ENCODE measurements at regions not wholly inside any gene's neighbourhood (a gene's known extent, or its start where the extent isn't known, plus 50 kb on each side); places are given as distances from the start of the nearest gene placed in this dataset.

DNA sequence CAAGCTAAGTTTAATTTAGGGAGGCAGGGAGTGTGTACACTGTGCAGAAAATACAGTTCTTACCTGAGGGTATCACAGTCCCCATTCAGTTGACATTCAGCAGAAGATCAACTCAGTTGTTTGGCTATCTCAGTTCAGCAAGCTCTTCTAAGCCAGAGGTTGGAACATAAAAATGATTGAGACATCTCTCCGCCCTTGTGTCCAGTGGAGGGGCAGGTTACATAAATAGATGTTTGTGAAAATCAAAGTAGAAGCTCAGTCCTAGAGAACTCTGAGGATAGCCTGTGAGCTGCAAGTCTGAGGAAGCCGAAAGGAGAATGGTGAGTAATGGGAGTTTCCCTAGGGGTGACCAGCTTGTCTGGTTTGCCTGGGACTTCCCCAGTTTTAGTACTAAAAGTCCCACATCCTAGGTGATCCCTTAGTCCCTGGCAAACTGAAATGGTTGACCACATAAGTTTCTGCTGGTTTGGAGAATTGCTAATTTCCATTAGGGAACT lies 251.4 kb upstream of the ATP2B1 start:
- TF ChIP-seq, protein P1, sequence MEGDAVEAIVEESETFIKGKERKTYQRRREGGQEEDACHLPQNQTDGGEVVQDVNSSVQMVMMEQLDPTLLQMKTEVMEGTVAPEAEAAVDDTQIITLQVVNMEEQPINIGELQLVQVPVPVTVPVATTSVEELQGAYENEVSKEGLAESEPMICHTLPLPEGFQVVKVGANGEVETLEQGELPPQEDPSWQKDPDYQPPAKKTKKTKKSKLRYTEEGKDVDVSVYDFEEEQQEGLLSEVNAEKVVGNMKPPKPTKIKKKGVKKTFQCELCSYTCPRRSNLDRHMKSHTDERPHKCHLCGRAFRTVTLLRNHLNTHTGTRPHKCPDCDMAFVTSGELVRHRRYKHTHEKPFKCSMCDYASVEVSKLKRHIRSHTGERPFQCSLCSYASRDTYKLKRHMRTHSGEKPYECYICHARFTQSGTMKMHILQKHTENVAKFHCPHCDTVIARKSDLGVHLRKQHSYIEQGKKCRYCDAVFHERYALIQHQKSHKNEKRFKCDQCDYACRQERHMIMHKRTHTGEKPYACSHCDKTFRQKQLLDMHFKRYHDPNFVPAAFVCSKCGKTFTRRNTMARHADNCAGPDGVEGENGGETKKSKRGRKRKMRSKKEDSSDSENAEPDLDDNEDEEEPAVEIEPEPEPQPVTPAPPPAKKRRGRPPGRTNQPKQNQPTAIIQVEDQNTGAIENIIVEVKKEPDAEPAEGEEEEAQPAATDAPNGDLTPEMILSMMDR (IDR thresholded peaks at IDR 0.05; ENCODE audit: low read depth, low read length, missing input control): no peak
- TF ChIP-seq HNF4A (conservative IDR thresholded peaks at IDR 0.05) (no peak), SP1 (IDR thresholded peaks at IDR 0.05) (no peak), NR2F2 (IDR thresholded peaks at IDR 0.05) (no peak), EGR1 (IDR thresholded peaks at IDR 0.05; ENCODE audit: low read depth in 2 of 2) (no peak), RXRA (IDR thresholded peaks at IDR 0.05) (no peak), JUND (IDR thresholded peaks at IDR 0.05) (no peak), TAF1 (conservative IDR thresholded peaks at IDR 0.05) (no peak), RAD21 (IDR thresholded peaks at IDR 0.05) (no peak)
- TF ChIP-seq, protein P2, sequence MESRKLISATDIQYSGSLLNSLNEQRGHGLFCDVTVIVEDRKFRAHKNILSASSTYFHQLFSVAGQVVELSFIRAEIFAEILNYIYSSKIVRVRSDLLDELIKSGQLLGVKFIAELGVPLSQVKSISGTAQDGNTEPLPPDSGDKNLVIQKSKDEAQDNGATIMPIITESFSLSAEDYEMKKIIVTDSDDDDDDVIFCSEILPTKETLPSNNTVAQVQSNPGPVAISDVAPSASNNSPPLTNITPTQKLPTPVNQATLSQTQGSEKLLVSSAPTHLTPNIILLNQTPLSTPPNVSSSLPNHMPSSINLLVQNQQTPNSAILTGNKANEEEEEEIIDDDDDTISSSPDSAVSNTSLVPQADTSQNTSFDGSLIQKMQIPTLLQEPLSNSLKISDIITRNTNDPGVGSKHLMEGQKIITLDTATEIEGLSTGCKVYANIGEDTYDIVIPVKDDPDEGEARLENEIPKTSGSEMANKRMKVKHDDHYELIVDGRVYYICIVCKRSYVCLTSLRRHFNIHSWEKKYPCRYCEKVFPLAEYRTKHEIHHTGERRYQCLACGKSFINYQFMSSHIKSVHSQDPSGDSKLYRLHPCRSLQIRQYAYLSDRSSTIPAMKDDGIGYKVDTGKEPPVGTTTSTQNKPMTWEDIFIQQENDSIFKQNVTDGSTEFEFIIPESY (IDR thresholded peaks at IDR 0.05): no peak
- H3K4me1 ChIP-seq (ENCODE audit: control insufficient read depth in 4 of 4, insufficient read depth in 4 of 4, low read length in 3 of 4): no peaks in the 10 kb centered on the region
- 68% methylated on average over 2 of the region's 2 CpGs for WGBS
- no peak overlapping the region for H3K9ac ChIP-seq (ENCODE audit: low read depth in 1 of 2, low read length in 2 of 2)
- no peak overlapping the region for H3K27ac ChIP-seq (ENCODE audit: low read depth in 1 of 2, low read length in 2 of 2)
- no peaks in the 10 kb centered on the region for H3K27me3 ChIP-seq (ENCODE audit: control insufficient read depth in 4 of 4, insufficient read depth in 4 of 4, low read length in 3 of 4)
- no peak overlapping the region for H3K4me3 ChIP-seq (ENCODE audit: low read depth in 1 of 3, low read length in 3 of 3)
- DNase-seq (ENCODE audit: low spot score): no peak
- H3K36me3 ChIP-seq (ENCODE audit: control insufficient read depth in 4 of 4, insufficient read depth in 3 of 4, low read depth in 1 of 4, low read length in 3 of 4): no peaks in the 10 kb centered on the region
- no peaks in the 10 kb centered on the region for H3K9me3 ChIP-seq (ENCODE audit: control insufficient read depth in 4 of 4, low read length in 3 of 4)

DNA sequence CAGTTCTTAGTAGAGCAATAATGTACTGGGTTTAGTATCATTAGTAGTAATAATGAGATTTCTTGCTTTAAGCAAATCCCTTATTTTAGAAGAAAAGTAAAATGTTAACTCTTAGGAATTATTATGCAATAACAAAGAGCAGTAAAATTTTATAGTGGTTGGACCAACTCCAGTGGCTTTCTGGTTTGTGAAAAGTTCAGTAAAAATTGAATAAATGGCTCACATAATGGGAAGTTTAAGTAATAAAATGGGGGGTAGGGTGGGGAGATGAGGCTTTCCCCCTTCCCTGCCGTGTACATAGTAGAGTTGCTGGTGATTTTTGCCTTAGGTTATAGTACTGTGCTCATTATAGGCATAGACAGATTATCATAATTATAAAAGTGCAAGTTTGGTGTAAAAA lies 250.5 kb upstream of the ATP2B1 start:
- H3K27ac ChIP-seq (ENCODE audit: low read depth in 1 of 2, low read length in 2 of 2): no peak overlapping the region
- DNase-seq (ENCODE audit: low spot score): no peak
- 58% methylated on average over 1 of the region's 1 CpG for WGBS

More for the DNA sequence above, 250.5 kb upstream of the ATP2B1 start:
- H3K36me3 ChIP-seq (ENCODE audit: control insufficient read depth in 4 of 4, insufficient read depth in 3 of 4, low read depth in 1 of 4, low read length in 3 of 4): no peaks in the 10 kb centered on the region
- TF ChIP-seq, protein P3, sequence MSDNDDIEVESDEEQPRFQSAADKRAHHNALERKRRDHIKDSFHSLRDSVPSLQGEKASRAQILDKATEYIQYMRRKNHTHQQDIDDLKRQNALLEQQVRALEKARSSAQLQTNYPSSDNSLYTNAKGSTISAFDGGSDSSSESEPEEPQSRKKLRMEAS (IDR thresholded peaks at IDR 0.05): no peak
- TF ChIP-seq FOXA1 (IDR thresholded peaks at IDR 0.05): no peak
- TF ChIP-seq YY1 (IDR thresholded peaks at IDR 0.05): no peak
- TF ChIP-seq, protein P1 (IDR thresholded peaks at IDR 0.05; ENCODE audit: low read depth, low read length, missing input control): no peak
- TF ChIP-seq JUND (IDR thresholded peaks at IDR 0.05): no peak
- TF ChIP-seq TAF1 (conservative IDR thresholded peaks at IDR 0.05): no peak
- no peak for TF ChIP-seq FOXA2 (IDR thresholded peaks at IDR 0.05)
- TF ChIP-seq, protein P4, sequence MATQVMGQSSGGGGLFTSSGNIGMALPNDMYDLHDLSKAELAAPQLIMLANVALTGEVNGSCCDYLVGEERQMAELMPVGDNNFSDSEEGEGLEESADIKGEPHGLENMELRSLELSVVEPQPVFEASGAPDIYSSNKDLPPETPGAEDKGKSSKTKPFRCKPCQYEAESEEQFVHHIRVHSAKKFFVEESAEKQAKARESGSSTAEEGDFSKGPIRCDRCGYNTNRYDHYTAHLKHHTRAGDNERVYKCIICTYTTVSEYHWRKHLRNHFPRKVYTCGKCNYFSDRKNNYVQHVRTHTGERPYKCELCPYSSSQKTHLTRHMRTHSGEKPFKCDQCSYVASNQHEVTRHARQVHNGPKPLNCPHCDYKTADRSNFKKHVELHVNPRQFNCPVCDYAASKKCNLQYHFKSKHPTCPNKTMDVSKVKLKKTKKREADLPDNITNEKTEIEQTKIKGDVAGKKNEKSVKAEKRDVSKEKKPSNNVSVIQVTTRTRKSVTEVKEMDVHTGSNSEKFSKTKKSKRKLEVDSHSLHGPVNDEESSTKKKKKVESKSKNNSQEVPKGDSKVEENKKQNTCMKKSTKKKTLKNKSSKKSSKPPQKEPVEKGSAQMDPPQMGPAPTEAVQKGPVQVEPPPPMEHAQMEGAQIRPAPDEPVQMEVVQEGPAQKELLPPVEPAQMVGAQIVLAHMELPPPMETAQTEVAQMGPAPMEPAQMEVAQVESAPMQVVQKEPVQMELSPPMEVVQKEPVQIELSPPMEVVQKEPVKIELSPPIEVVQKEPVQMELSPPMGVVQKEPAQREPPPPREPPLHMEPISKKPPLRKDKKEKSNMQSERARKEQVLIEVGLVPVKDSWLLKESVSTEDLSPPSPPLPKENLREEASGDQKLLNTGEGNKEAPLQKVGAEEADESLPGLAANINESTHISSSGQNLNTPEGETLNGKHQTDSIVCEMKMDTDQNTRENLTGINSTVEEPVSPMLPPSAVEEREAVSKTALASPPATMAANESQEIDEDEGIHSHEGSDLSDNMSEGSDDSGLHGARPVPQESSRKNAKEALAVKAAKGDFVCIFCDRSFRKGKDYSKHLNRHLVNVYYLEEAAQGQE (IDR thresholded peaks at IDR 0.05): no peak
- no peak for TF ChIP-seq GABPA (IDR thresholded peaks at IDR 0.05 in 1 of 2, conservative IDR thresholded peaks at IDR 0.05 in 1 of 2)
- H3K9ac ChIP-seq (ENCODE audit: low read depth in 1 of 2, low read length in 2 of 2): no peak overlapping the region
- H3K4me3 ChIP-seq (ENCODE audit: low read depth in 1 of 3, low read length in 3 of 3): no peak overlapping the region
- H3K4me1 ChIP-seq (ENCODE audit: control insufficient read depth in 4 of 4, insufficient read depth in 4 of 4, low read length in 3 of 4): no peaks in the 10 kb centered on the region
- H3K27me3 ChIP-seq (ENCODE audit: control insufficient read depth in 4 of 4, insufficient read depth in 4 of 4, low read length in 3 of 4): no peaks in the 10 kb centered on the region
- no peaks in the 10 kb centered on the region for H3K9me3 ChIP-seq (ENCODE audit: control insufficient read depth in 4 of 4, low read length in 3 of 4)
